Nephron progenitor cell (in vitro differentiated cells): ENCODE measurements at regions not wholly inside any gene's neighbourhood (a gene's known extent, or its start where the extent isn't known, plus 50 kb on each side); places are given as distances from the start of the nearest gene placed in this dataset.

Experiments used
- DNase-seq: peaks from one replicate; pipeline ENCODE4 v3.0.0; 2021
- H3K27ac Mint-ChIP-seq: 2 replicates; pipeline ENCODE4 v1.8.0; 2021; ENCODE audit warnings: mild to moderate bottlenecking, moderate library complexity, mixed read lengths
- H3K27me3 Mint-ChIP-seq: 2 replicates; pipeline ENCODE4 v1.8.0; 2021; ENCODE audit warnings: mild to moderate bottlenecking, low read depth, mixed read lengths; ENCODE audit not compliant: poor library complexity
- H3K36me3 Mint-ChIP-seq: 2 replicates; pipeline ENCODE4 v1.8.0; 2021; ENCODE audit warnings: low read depth, mixed read lengths
- H3K4me1 Mint-ChIP-seq: 2 replicates; pipeline ENCODE4 v1.8.0; 2021; ENCODE audit warnings: mixed read lengths
- H3K4me3 Mint-ChIP-seq: 2 replicates; pipeline ENCODE4 v1.8.0; 2021; ENCODE audit warnings: mild to moderate bottlenecking, moderate library complexity, mixed read lengths
- H3K9me3 Mint-ChIP-seq: 2 replicates; pipeline ENCODE4 v1.8.0; 2021; ENCODE audit warnings: mild to moderate bottlenecking, moderate library complexity, mixed read lengths
- CTCF ChIP-seq: fragments of 200-600 bp; sonication (generic); IDR thresholded peaks from 2 replicates; pipeline ENCODE4 v1.5.0; 2021; ENCODE audit warnings: antibody characterized with exemption

- Mint-ChIP-seq H3K27ac (peak overlapping the region; percentile 55), H3K27me3 (peaks cover 3% of the 10 kb centered on the region), H3K36me3 (no peaks in the 10 kb centered on the region), H3K4me1 (peaks cover 57% of the 10 kb centered on the region), H3K4me3 (peak overlapping the region; percentile 71), H3K9me3 (no peaks in the 10 kb centered on the region)
- DNase-seq, result no peak
- no peak for TF ChIP-seq CTCF
These were observed 141.3 kb downstream of the PSAT1 start for GRCh38 chr9:78438211-78438610.

- H3K27ac Mint-ChIP-seq, result no peak overlapping the region
These were observed 141.9 kb downstream of the PSAT1 start for GRCh38 chr9:78438780-78439179.

GRCh38 chr9:78439190-78439865 is 142.4 kb downstream of the PSAT1 start:
- Mint-ChIP-seq H3K36me3 (no peaks in the 10 kb centered on the region), H3K27me3 (peaks cover 3% of the 10 kb centered on the region), H3K4me3 (peak overlapping the region; percentile 71), H3K27ac (peak overlapping the region; percentile 38), H3K9me3 (no peaks in the 10 kb centered on the region), H3K4me1 (peaks cover 66% of the 10 kb centered on the region)
- DNase-seq, result peak; percentile 82
- peak; percentile 91 for TF ChIP-seq CTCF

More at GRCh38 chr9:78438780-78439179, 141.9 kb downstream of the PSAT1 start:
- Mint-ChIP-seq H3K27me3 (peaks cover 3% of the 10 kb centered on the region), H3K4me3 (peak overlapping the region; percentile 71), H3K36me3 (no peaks in the 10 kb centered on the region), H3K4me1 (peaks cover 60% of the 10 kb centered on the region), H3K9me3 (no peaks in the 10 kb centered on the region)
- no peak for TF ChIP-seq CTCF
- peak; percentile 17 for DNase-seq

GRCh38 chr9:78439866-78440830 is 143.2 kb downstream of the PSAT1 start:
- Mint-ChIP-seq H3K9me3 (no peaks in the 10 kb centered on the region), H3K4me1 (peaks cover 69% of the 10 kb centered on the region), H3K27me3 (peaks cover 3% of the 10 kb centered on the region), H3K4me3 (peak overlapping the region; percentile 71), H3K36me3 (no peaks in the 10 kb centered on the region), H3K27ac (no peak overlapping the region)
- DNase-seq, result no peak
- no peak for TF ChIP-seq CTCF

GRCh38 chr9:78441396-78441795 is 144.5 kb downstream of the PSAT1 start:
- H3K27ac Mint-ChIP-seq, result peak overlapping the region; percentile 36
- H3K4me1 Mint-ChIP-seq, result peaks cover 64% of the 10 kb centered on the region
- TF ChIP-seq CTCF, result no peak
- H3K9me3 Mint-ChIP-seq, result no peaks in the 10 kb centered on the region
- DNase-seq, result no peak
- H3K27me3 Mint-ChIP-seq, result peaks cover 3% of the 10 kb centered on the region
- no peaks in the 10 kb centered on the region for H3K36me3 Mint-ChIP-seq
- H3K4me3 Mint-ChIP-seq, result no peak overlapping the region
